ENCODE measurements at regions not wholly inside any gene's neighbourhood (a gene's known extent, or its start where the extent isn't known, plus 50 kb on each side); places are given as distances from the start of the nearest gene placed in this dataset.

DNA sequence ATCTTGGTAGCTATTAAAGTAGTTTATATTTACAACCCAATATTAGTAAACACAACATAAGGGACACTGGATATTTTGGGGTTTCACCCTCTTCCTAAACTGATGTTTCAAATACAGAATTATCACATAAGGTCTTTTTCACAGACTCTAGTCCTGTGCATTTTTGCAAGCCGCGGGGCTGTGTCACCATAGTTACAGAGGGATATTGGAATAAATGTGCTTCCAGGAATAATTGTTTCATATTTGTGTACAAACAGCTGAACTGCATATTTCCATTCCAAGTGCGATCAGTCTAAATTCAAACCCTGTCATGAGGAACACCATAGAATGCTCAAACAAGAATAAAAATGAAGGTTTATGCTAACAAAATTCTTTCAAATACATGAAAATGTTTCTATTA is 762.5 kb upstream of the ARGLU1 start:
- TF ChIP-seq, protein P1, sequence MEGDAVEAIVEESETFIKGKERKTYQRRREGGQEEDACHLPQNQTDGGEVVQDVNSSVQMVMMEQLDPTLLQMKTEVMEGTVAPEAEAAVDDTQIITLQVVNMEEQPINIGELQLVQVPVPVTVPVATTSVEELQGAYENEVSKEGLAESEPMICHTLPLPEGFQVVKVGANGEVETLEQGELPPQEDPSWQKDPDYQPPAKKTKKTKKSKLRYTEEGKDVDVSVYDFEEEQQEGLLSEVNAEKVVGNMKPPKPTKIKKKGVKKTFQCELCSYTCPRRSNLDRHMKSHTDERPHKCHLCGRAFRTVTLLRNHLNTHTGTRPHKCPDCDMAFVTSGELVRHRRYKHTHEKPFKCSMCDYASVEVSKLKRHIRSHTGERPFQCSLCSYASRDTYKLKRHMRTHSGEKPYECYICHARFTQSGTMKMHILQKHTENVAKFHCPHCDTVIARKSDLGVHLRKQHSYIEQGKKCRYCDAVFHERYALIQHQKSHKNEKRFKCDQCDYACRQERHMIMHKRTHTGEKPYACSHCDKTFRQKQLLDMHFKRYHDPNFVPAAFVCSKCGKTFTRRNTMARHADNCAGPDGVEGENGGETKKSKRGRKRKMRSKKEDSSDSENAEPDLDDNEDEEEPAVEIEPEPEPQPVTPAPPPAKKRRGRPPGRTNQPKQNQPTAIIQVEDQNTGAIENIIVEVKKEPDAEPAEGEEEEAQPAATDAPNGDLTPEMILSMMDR (IDR thresholded peaks at IDR 0.05; ENCODE audit: insufficient read depth, low read depth, low read length): no peak
- TF ChIP-seq EZH2 (IDR thresholded peaks at IDR 0.05; ENCODE audit: insufficient read depth, low read length): no peak

Data from astrocyte (in vitro differentiated cells and primary cell).